NOMO-1 (cell line): ENCODE measurements at regions not wholly inside any gene's neighbourhood (a gene's known extent, or its start where the extent isn't known, plus 50 kb on each side); places are given as distances from the start of the nearest gene placed in this dataset.
A peak's percentile ranks its signal among the peaks of the same experiment; 100 is the strongest.

Source experiments
- DNase-seq, 2 experiments: peaks; one replicate each; lab custom pipeline; 2025; ENCODE audit not compliant: unreplicated experiment in 2 of 2; lab: John Stamatoyannopoulos, UW

DNA sequence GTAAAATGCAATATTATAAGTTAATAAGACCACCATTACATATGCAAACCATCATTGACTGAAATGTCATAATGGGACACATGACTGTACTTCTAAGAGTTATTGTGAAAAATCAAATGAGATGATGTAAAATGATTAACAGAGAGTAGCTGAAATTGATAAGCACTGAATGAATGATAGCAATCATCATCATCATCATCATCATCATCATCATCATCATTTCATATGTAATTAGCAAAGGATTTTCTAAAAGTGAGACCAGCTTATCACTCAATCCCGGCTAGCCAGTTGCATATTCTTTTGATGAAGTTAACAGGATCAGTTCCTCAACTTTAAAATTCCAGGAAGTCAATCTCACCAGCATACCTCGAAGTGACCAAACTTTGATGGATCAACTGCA, 650.3 kb upstream of the KLF4 start:
- DNase-seq, result no peak

DNA sequence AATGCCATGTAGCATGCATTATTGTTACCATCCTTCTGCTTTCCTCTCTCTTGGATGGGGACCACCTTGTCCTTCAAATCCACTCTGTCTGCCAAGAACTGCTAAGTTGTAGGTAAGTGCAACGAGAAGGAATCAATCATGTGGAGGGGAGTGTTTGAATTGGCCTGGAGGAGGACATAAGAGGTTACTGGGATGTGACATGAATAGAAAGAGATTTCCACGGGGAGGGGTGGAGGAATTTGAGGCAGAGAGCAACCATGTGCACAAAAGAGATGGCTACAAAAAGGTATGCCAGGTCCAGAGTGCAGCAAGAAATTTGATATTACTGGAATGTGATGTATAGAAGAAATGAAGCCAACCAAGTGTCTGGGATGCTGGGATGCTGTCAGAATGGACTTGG, 648.9 kb upstream of the KLF4 start:
- no peak for DNase-seq

DNA sequence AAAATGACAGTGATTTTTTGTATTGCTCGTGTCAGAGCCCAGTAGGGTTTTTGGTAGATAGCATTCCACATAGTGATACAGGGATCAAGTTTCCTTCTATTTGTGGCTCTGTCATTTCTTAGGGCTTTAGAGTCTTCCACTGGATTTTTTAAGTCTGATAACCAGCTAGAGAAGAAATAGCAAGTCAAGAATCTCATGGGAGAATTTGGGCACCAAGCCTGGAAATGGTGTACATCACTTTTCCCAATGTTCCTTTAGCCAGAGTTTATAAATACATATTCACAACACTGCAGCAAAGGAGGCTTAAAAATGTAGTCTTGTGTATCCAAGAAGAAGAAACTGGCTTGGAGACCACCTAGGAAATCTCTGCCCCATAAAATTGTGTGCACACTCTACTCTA, 647.1 kb upstream of the KLF4 start:
- DNase-seq, result no peak

DNA sequence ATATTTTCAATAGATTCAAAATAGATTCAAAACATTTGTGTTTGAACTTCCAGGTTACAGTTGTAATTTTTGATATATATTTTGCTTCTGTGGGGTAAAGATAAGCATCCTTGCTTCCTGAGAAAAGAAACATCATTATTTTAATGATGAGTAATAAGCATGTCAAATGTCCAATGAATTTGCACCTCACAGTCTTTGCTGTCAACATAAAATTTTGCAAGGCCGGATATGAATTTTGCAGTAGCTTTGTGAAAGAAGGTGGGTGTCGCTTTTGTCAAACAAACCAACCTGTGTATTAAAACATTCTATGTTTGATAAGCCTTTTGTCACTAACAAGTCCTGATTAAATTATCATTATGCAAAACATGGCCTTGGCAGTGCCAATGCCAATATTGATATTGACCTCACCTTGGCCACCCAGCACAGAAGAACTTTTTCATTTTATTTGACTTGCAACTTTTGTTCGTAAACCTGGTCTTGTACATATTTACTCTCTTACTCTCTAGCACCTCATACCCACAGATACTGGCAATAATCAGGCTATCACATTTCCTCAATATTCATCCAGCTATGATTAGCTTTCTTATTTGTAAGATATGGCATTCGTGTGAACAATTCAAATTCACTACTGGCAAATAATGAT, 645.0 kb upstream of the KLF4 start:
- DNase-seq, result no peak

DNA sequence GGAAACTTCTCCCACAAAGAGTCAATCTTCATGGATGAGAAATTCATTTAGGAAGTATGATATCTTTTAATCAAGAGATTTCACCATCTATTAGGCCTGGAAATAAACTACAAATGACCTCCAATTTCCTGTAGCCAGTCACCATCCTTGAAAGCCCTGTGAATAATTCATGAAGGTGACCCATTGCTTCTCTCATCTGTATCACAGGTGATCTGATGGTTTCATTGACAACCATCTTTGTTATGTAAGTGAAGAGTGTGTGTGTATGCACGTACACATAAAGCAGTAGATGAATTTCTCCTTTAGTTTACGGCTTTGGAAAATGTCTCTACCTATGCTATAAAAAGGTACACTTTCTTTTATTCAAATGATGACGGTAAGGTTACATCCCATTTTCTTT, 644.1 kb upstream of the KLF4 start:
- no peak for DNase-seq

DNA sequence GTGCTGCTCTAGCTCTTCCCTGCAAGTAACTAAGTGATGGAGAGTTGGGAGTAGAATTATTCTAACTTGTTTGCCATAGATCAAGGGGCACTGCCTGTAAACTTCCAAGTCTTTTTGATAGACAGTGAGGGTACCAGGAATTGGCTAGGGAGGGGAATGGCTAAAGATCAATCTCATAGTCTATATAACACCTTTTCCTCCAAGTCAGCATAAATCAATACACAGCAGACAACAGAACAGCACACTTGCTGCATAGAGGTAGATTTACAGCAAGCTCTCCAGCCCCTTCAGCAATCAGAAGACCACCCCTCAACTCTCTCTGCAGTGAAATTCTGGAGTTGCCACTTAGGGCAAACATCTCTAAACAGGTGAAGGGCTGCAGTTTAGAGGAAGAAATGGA, 643.5 kb upstream of the KLF4 start:
- no peak for DNase-seq

DNA sequence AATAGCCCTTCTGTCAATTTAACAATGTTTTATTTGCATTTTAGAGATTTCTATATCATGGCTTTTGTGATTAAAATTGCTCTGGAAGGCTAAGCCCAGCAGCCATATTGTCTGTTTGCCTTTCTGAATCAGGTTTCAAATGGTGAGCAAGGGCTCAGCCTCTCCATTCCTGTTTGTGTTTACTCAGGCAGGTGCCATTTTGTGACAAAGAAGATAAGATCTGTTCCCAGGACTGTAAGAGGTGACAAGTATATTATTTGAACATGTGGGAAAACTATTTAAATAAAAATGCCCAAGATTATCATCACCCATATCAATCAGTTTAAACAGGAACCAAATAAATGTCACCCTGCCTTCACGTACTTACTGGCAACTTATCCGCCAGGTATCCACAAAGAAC, 641.3 kb upstream of the KLF4 start:
- DNase-seq, result no peak

DNA sequence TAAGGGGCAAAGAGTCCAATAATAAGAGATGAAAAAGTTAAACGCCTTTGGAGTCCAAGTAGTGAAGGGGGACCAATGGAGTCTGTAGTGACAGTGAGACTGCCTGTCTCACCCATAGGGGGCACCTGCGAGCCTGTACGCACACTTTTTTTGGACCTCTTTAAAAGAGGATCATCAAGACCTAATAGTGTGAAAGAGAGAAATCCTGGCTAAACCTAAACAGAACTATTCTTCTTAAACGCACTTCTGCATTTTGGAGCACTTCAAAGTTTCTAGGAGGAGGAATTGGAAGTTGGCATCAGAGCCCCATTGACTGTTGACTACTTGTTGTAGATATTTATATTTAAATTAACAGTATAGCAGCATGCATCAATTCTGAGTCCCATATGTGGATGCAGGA, 636.1 kb upstream of the KLF4 start:
- peak; percentile 34 to 76 for DNase-seq

DNA sequence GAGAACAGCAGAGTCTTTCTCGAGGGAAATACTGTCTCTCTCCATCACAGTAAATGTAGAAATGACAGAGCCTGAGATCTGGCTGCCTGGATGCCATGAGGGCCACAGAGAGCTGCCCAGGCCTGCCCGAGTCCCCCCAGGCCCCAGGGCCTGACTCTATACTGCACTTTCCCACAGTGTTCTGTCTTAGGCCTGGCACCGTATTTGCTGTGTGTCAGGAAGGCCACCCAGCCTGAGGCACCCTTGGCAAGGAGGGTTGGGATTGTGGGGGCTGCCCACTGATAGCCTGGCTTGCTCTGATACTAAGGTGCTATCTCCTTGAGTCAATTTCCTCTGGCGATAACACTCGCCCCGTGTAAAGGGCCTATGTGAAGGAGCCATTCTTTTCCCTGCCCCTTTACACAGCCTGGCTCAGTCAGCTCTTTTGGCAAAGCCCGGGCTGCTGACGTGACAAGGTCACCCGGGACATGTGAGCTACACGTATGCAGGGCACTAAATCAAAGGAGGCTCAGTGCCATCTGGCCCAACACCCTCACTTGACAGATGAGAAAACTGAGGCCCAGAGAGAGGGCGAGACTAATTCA, 630.1 kb upstream of the KLF4 start:
- no peak for DNase-seq

DNA sequence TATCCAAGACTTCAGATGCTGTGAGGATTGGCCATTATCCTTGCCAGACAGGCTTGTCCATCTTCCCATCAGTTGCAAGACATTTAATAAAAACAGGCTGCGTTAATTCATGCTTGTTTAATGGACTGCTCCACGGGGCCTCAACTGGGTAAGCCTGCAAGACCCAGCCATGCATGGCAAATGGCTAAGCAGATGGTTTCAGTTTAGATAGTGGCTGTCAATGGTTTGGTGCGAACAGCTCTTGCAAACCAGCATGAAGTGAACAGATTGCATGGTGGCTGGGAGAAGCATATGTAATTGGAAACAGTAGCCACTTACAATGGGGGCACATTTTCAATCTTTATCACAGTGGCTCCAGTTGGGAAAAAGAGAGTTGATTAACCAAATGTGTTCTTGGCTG, 628.2 kb upstream of the KLF4 start:
- DNase-seq, result no peak

DNA sequence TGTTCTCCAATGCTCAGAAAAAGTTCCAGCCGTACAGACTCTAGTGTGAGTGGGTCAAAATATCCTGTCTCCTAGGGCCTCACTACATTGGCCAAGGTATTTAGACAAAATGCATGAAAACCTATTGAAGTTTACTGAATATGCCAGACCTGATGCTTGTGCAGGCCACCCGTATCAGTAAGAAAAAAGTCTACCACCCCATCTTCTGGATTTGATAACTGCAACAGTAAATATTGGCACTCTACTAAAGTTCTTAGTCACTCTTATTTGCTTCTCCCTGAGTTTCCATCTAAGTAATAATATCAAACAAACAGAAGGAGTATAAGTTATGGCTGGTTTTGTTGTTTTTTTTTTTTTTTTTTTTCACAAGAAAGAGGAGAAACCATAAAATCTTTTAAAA, 627.7 kb upstream of the KLF4 start:
- no peak for DNase-seq

DNA sequence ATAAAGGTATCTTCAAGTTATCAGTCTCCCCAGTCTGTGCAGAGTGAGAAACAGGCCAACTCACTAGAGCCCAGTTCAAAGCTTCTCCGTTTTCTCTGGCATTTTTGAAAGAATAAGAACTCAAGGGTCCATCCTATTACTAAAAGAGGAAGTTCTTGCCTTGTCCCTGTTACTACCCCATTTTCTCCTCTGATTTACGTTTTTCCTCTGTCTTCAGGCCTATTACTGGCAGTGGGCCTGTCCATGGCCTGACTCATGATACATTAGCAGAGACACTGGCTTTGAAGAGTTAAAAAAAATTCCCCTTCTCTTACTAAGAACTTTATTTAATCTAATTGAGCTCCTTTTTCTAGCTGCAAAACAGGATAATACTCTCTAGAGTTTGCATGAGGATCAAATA, 624.0 kb upstream of the KLF4 start:
- peak; percentile 78 to 82 for DNase-seq

DNA sequence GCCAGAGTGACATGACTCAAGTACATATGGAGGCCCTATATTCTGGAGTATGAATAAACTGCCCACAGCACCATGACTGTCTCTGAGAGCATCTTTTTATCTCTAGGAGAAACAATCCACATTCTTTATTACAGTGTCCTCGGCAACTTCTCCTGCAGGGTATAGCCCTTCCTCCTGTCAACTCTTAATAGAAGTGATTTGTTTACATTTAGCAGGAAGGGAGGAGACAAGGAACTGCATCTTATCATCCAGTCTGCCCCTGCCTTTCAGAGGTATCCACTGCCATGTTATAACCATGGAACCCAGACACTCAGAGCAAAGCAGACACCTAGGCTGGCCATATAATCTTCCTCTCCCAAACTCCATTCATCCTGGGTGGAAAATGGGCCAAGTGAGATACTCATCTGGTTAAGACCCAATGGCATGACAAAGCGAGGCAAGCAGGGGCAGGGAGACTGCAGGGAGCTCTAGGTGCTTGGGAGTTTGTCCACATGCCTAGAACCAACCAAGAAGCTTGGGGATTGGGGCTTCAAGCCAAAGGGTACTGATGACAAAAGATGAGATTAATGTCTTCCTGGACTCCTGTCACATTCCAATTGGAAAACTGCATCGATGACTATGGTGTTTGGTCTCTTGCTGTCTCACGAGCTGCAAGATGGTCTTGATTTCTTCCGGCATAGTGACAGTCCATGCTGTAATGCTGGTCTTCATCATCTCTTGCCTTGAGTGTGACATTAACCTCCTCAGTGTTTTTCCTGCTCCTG, 620.5 kb upstream of the KLF4 start:
- DNase-seq, result no peak

DNA sequence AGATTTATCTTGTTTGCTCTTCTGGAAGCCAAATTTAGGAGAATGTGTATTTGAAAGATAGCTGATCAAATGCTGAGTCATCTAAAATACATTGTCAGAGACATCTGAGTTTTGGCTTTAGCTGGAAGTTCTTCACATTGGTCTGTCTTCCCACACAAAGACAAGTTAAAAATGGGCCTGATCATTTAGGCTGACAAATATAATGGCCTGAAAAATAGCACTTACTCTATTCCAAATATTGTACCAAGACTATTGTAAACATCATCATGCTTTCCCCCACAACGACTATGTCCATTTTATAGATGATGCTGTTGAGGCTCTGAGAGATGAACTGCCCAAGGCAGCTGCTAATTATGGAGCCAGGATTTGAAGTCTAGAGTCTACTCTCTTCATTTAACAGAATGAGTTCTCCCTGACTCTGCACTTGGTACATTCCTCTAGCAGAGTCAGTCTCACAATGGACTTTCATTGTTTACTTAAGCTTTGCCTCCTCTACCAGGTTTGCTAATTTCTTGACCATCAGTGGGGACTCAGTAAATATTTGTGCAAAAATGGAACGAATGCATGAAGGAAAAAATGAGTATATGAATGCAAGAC, 619.4 kb upstream of the KLF4 start:
- no peak for DNase-seq

DNA sequence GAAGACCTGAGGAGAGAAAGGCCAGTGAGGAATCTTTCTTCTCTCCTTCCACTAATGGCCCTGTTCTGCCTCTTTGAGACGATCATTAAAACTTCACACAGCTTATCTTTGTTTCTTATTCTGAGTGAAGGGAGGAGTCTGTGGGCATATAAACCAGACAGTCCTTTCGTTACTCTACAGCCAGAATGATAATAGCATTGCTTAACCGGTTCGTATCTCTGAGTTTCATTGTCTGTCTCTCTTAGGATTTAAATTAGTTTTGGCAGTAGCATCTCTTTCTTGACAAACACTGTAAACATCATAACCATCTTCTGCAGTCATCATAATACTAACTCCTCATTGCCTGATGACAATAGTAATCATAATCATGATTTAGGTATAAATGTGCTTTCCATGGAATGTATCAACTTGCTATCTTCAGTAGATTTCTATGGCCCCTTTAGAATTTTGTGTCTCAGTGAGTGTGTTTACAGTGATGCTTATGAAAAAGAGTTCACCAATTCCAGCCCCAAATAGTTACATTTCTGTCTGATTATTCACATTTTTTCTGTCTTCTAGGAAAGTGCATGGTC, 618.8 kb upstream of the KLF4 start:
- no peak for DNase-seq

DNA sequence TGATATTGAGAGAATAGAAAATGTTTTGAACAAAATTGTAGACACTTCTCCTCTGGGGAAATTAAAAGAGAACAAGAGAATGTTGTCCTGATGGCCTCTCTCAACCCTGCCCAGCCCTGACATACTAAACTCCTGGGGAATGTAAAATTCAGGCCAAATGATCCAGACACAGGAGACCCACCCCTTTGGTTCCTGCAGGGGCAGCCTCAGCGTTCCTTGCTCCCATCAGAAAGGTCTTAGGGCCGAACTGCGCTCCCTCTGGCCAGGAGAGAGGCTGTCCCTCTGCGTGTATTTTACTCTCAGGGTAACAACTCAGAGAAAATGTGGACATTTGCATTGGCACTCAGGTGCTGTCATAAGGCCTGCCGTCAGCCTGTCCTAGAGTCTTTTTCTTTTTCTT, 616.3 kb upstream of the KLF4 start:
- no peak for DNase-seq

DNA sequence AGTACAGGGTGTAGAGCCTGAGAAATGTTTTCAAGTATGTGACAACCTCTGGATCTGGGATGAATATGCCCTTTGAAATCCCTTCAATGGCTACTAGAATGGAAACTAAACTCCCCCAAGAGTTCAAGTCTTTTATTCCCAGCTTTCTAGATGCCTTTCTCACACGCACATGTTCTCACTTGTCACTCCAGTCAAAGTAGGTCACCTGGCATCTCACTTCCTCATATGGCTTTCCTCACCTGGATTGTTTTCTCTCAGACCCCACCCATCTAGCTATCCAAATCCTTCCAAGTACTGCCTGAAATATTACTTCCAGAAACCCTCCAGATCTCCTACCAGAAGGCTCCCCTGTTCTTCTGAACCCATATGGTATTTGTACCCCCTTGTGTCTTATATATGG, 615.4 kb upstream of the KLF4 start:
- no peak for DNase-seq

DNA sequence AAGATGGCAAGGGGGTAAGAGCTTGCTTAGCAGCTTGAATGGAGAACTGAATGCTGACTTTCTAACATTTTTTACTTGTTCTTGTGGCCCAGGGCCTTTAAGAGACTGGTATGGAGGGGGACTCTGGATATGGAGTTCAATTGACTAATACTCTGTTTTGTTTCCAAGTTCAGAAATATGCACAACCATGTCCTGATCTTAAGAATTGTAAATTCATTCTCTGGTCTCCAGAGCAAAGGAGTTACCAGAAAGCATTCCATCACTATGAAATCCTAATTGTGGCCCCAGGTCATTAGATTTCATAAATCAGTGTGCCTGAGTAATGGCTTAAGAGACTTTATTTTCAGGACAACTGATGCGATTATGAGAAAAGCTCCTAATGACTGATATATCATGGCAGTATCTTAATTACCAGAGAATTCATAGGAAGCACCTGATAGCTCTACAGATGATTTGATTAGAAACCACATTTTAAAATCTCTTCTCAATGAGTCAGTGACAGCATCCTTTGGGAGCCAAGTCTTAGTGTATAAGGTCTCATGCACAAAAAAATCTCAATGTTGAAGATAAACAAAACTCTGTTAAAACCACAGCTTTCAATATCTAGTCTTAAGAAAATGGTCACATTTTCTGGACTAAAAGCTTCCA, 613.6 kb upstream of the KLF4 start:
- DNase-seq, result no peak

DNA sequence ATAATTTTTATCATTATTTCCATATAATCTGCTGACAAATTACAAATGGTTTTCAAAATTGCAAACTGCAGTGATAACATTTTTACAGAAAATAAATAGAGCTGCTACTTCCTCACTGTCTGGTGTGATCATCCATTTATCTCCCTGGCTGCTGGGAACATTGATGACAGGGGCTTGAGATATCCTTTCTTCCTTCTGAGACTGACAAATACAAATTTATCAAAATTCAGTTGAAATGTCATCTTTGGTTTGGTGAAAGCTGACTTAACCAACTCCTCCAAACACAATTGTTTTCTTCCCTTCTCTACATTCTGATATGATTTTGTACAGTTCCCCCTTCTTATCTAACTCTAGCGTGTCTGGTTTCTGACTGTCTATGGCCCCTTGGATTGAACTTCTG, 611.8 kb upstream of the KLF4 start:
- no peak for DNase-seq

DNA sequence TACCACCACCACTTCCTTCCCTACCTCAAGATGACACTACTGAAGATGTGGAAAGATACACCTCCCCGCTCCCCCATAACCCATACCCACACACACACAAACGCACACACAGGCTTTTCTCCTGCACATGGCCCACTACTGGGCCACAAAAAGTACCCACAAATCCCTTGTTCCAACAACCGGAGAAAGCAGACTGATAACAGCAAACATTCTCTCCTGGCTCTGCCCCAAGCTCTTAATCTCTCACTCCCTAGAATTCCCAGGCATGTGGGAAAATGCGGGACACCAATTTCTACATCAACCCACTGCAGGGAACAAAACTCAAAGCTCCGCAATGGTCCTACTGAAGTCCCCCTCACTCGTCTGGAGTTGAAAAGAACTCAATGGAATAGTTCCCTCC, 611.0 kb upstream of the KLF4 start:
- DNase-seq, result no peak

DNA sequence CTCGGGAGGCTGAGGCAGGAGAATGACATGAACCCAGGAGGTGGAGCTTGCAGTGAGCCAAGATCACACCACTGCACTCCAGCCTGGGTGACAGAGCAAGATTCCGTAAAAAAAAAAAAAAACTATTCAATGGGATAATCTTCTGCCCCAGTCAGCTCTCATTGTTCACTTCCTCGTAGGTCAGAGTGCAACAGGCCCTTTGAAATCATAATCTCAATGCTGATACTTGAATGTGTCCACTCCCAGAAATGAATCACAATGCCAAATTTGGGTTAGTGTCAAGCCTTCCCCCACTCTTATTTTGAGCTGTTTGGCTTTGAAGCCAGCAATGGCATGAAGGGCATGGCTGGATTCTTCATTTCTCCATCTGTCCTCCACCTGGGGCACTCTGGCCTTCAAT, 610.3 kb upstream of the KLF4 start:
- no peak for DNase-seq
